ENCODE measurements at regions not wholly inside any gene's neighbourhood (a gene's known extent, or its start where the extent isn't known, plus 50 kb on each side); places are given as distances from the start of the nearest gene placed in this dataset.

DNA sequence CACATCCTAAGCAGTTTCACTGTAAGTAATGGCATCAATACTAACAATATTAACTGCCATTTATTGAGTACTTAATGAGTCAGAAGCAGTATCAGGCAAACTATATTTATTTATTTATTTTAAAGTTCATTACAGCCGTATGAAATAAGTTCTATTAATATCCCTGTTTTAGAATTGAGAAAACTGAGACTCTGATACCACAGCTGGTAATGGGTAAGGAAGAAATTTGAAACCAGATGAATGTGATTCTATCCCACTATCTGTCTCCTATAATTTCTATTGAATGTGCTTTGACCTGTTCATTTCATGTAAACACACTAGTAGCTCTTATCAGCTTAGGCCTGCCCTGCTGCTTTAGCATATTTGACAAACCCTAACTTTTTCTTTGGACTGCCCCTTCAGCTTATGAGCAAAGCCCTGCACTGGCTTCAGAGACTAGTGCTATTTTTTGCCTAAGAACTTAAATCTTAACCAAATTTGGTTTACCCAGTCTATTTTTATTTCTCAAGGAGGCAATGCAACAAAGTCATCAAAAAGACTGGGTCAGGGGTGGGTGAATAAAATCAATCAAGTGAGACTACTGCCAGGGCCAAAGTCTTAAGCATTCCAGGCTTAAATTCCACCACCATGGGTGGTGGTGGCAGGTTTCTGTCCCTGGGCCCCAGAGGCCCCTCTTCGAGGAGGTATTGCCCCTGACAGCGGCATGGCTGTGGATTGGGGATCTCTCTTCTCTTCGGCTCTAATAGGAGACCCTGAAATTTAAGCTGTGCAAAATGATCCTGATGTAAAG, 143.4 kb downstream of the DLEU7 start:
- TF ChIP-seq, protein P1, sequence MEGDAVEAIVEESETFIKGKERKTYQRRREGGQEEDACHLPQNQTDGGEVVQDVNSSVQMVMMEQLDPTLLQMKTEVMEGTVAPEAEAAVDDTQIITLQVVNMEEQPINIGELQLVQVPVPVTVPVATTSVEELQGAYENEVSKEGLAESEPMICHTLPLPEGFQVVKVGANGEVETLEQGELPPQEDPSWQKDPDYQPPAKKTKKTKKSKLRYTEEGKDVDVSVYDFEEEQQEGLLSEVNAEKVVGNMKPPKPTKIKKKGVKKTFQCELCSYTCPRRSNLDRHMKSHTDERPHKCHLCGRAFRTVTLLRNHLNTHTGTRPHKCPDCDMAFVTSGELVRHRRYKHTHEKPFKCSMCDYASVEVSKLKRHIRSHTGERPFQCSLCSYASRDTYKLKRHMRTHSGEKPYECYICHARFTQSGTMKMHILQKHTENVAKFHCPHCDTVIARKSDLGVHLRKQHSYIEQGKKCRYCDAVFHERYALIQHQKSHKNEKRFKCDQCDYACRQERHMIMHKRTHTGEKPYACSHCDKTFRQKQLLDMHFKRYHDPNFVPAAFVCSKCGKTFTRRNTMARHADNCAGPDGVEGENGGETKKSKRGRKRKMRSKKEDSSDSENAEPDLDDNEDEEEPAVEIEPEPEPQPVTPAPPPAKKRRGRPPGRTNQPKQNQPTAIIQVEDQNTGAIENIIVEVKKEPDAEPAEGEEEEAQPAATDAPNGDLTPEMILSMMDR (IDR thresholded peaks at IDR 0.05; ENCODE audit: poor library complexity) = no peak
- TF ChIP-seq EZH2phosphoT487 (IDR thresholded peaks at IDR 0.05; ENCODE audit: low read depth, severe bottlenecking, unreplicated experiment) = no peak

Data from hepatocyte (in vitro differentiated cells).